ENCODE measurements at regions not wholly inside any gene's neighbourhood (a gene's known extent, or its start where the extent isn't known, plus 50 kb on each side); places are given as distances from the start of the nearest gene placed in this dataset.

GRCh38 chr16:76665571-76666275 lies 388.5 kb downstream of the CNTNAP4 start:
- TF ChIP-seq EZH2 (IDR thresholded peaks at IDR 0.05; ENCODE audit: borderline replicate concordance, low read depth, low read length, poor library complexity, severe bottlenecking) (no peak), CTCF (conservative IDR thresholded peaks at IDR 0.05; ENCODE audit: low read depth, low read length) (no peak)
- ChIA-PET POLR2A (ENCODE audit: low non-redundant PET) (no interaction called here), CTCF (no interaction called here)
- no TSS peak for BruUV-seq (replicated peaks)
- peaks cover 8% of the 10 kb centered on the region for H3K27me3 ChIP-seq (replicated peaks; ENCODE audit: insufficient read depth, low read depth, low read length, poor library complexity)
- H3K4me3 ChIP-seq (ENCODE audit: low read depth, low read length, poor library complexity, severe bottlenecking), result no peak overlapping the region
- no peaks in the 10 kb centered on the region for H3K4me1 ChIP-seq (ENCODE audit: insufficient read depth, low read length, poor library complexity, severe bottlenecking)
- H3K9me3 ChIP-seq (ENCODE audit: low read depth, low read length, poor library complexity, severe bottlenecking), result no peaks in the 10 kb centered on the region
- intact Hi-C loops (cut with micrococcal nuclease; ENCODE audit: unreplicated experiment), result no loop called here
- no peaks in the 10 kb centered on the region for H3K36me3 ChIP-seq (ENCODE audit: insufficient read depth, low read length, poor library complexity, severe bottlenecking)
- H3K27ac ChIP-seq (ENCODE audit: low read depth, low read length, poor library complexity, severe bottlenecking), result no peak overlapping the region
- DNase-seq (ENCODE audit: low spot score), result no peak

GRCh38 chr16:76668207-76668725 lies 391.1 kb downstream of the CNTNAP4 start:
- BruUV-seq (replicated peaks), result no TSS peak
- TF ChIP-seq CTCF (conservative IDR thresholded peaks at IDR 0.05; ENCODE audit: low read depth, low read length) (no peak), EZH2 (IDR thresholded peaks at IDR 0.05; ENCODE audit: borderline replicate concordance, low read depth, low read length, poor library complexity, severe bottlenecking) (no peak)
- H3K4me3 ChIP-seq (ENCODE audit: low read depth, low read length, poor library complexity, severe bottlenecking), result no peak overlapping the region
- H3K36me3 ChIP-seq (ENCODE audit: insufficient read depth, low read length, poor library complexity, severe bottlenecking), result no peaks in the 10 kb centered on the region
- ChIA-PET POLR2A (ENCODE audit: low non-redundant PET) (no interaction called here), CTCF (no interaction called here)
- peaks cover 4% of the 10 kb centered on the region for H3K27me3 ChIP-seq (replicated peaks; ENCODE audit: insufficient read depth, low read depth, low read length, poor library complexity)
- no peak overlapping the region for H3K27ac ChIP-seq (ENCODE audit: low read depth, low read length, poor library complexity, severe bottlenecking)
- no peaks in the 10 kb centered on the region for H3K9me3 ChIP-seq (ENCODE audit: low read depth, low read length, poor library complexity, severe bottlenecking)
- H3K4me1 ChIP-seq (ENCODE audit: insufficient read depth, low read length, poor library complexity, severe bottlenecking), result no peaks in the 10 kb centered on the region
- DNase-seq (ENCODE audit: low spot score), result peak; percentile 1
- intact Hi-C loops (cut with micrococcal nuclease; ENCODE audit: unreplicated experiment), result no loop called here

GRCh38 chr16:76669288-76669687 lies 392.1 kb downstream of the CNTNAP4 start:
- TF ChIP-seq CTCF (conservative IDR thresholded peaks at IDR 0.05; ENCODE audit: low read depth, low read length), result no peak
- TF ChIP-seq EZH2 (IDR thresholded peaks at IDR 0.05; ENCODE audit: borderline replicate concordance, low read depth, low read length, poor library complexity, severe bottlenecking), result no peak
- Histone ChIP-seq H3K4me3 (ENCODE audit: low read depth, low read length, poor library complexity, severe bottlenecking) (no peak overlapping the region), H3K9me3 (ENCODE audit: low read depth, low read length, poor library complexity, severe bottlenecking) (no peaks in the 10 kb centered on the region), H3K4me1 (ENCODE audit: insufficient read depth, low read length, poor library complexity, severe bottlenecking) (no peaks in the 10 kb centered on the region), H3K27me3 (replicated peaks; ENCODE audit: insufficient read depth, low read depth, low read length, poor library complexity) (peaks cover 4% of the 10 kb centered on the region), H3K36me3 (ENCODE audit: insufficient read depth, low read length, poor library complexity, severe bottlenecking) (no peaks in the 10 kb centered on the region), H3K27ac (ENCODE audit: low read depth, low read length, poor library complexity, severe bottlenecking) (no peak overlapping the region)
- ChIA-PET CTCF (no interaction called here), POLR2A (ENCODE audit: low non-redundant PET) (no interaction called here)
- BruUV-seq (replicated peaks), result no TSS peak
- DNase-seq (ENCODE audit: low spot score), result no peak
- intact Hi-C loops (cut with micrococcal nuclease; ENCODE audit: unreplicated experiment), result no loop called here
